Peyer's patch (tissue), 4 donors: ENCODE measurements at regions not wholly inside any gene's neighbourhood (a gene's known extent, or its start where the extent isn't known, plus 50 kb on each side); places are given as distances from the start of the nearest gene placed in this dataset.

ENCODE experiments used
- DNase-seq, 3 donors: peaks; one replicate each; pipeline ENCODE4 v3.0.0-alpha.2; 2017 to 2019
- H3K27ac ChIP-seq, 4 donors: fragments of 200-600 bp; sonication (generic); one replicate each; pipeline ENCODE4 v1.5.1; 2016 to 2019
- H3K27me3 ChIP-seq, 2 donors: fragments of 200-600 bp; sonication (generic); one replicate each; pipeline ENCODE4 v1.5.1; 2019
- H3K36me3 ChIP-seq, 3 donors: fragments of 200-600 bp; sonication (generic); one replicate each; pipeline ENCODE4 v1.5.1; 2016 to 2019
- H3K4me1 ChIP-seq, 4 donors: fragments of 200-600 bp; sonication (generic); one replicate each; pipeline ENCODE4 v1.5.1; 2016 to 2019
- H3K4me3 ChIP-seq, 4 donors: fragments of 200-600 bp; sonication (generic); 1 replicate in 3 of 4; 2 replicates in 1 of 4; pipeline ENCODE4 v1.5.1; 2016 to 2019; ENCODE audit warnings: mild to moderate bottlenecking in 1 of 4
- H3K9me3 ChIP-seq, 4 donors: fragments of 200-600 bp; sonication (generic); one replicate each; pipeline ENCODE4 v1.5.1; 2016 to 2019; ENCODE audit warnings: mild to moderate bottlenecking in 1 of 4
- CTCF ChIP-seq, 6 experiments: fragments of 450-650 bp in 4 of 6; fragments of 200-600 bp in 2 of 6; sonication (generic) in 1 of 6; IDR thresholded peaks; one replicate each; pipeline ENCODE4 v1.5.1; 2017 to 2019; ENCODE audit warnings: antibody characterized with exemption in 6 of 6, mild to moderate bottlenecking in 3 of 6, moderate library complexity in 1 of 6
- POLR2A ChIP-seq, 2 donors: fragments of 450-650 bp; IDR thresholded peaks; one replicate each; pipeline ENCODE4 v1.5.1; 2017; ENCODE audit warnings: antibody characterized with exemption in 2 of 2, mild to moderate bottlenecking in 2 of 2, moderate library complexity in 2 of 2

- TF ChIP-seq CTCF (IDR thresholded peaks at IDR 0.05): no peak
- TF ChIP-seq POLR2A (IDR thresholded peaks at IDR 0.05): no peak
- H3K9me3 ChIP-seq: no peaks in the 10 kb centered on the region
- no peak for DNase-seq
- no peak overlapping the region for H3K27ac ChIP-seq
- no peaks in the 10 kb centered on the region for H3K27me3 ChIP-seq
- no peaks in the 10 kb centered on the region for H3K36me3 ChIP-seq
- no peak overlapping the region for H3K4me3 ChIP-seq
- H3K4me1 ChIP-seq: no peaks in the 10 kb centered on the region
Observed at GRCh38 chr20:6580486-6580885, 187.0 kb upstream of the BMP2 start.

- Histone ChIP-seq H3K4me1 (no peaks in the 10 kb centered on the region), H3K27me3 (no peaks in the 10 kb centered on the region), H3K9me3 (no peaks in the 10 kb centered on the region), H3K36me3 (no peaks in the 10 kb centered on the region), H3K27ac (no peak overlapping the region), H3K4me3 (no peak overlapping the region)
- TF ChIP-seq CTCF (IDR thresholded peaks at IDR 0.05) (no peak), POLR2A (IDR thresholded peaks at IDR 0.05) (no peak)
- DNase-seq: no peak
Observed at GRCh38 chr20:6579824-6580223, 187.7 kb upstream of the BMP2 start.

- TF ChIP-seq CTCF (IDR thresholded peaks at IDR 0.05) (no peak), POLR2A (IDR thresholded peaks at IDR 0.05) (no peak)
- no peaks in the 10 kb centered on the region for H3K4me1 ChIP-seq
- no peaks in the 10 kb centered on the region for H3K27me3 ChIP-seq
- no peak overlapping the region for H3K4me3 ChIP-seq
- no peaks in the 10 kb centered on the region for H3K36me3 ChIP-seq
- no peak for DNase-seq
- no peak overlapping the region for H3K27ac ChIP-seq
- H3K9me3 ChIP-seq: no peaks in the 10 kb centered on the region
Observed at GRCh38 chr20:6579417-6579816, 188.1 kb upstream of the BMP2 start.

GRCh38 chr20:6577451-6577850 lies 190.0 kb upstream of the BMP2 start:
- H3K4me1 ChIP-seq: no peaks in the 10 kb centered on the region
- H3K27me3 ChIP-seq: no peaks in the 10 kb centered on the region
- no peak overlapping the region for H3K4me3 ChIP-seq
- DNase-seq: no peak
- no peak overlapping the region for H3K27ac ChIP-seq
- no peaks in the 10 kb centered on the region for H3K9me3 ChIP-seq
- TF ChIP-seq POLR2A (IDR thresholded peaks at IDR 0.05) (no peak), CTCF (IDR thresholded peaks at IDR 0.05) (no peak)
- no peaks in the 10 kb centered on the region for H3K36me3 ChIP-seq

- no peaks in the 10 kb centered on the region for H3K9me3 ChIP-seq
- no peak overlapping the region for H3K27ac ChIP-seq
- no peaks in the 10 kb centered on the region for H3K4me1 ChIP-seq
- no peak overlapping the region for H3K4me3 ChIP-seq
- no peaks in the 10 kb centered on the region for H3K27me3 ChIP-seq
- no peaks in the 10 kb centered on the region for H3K36me3 ChIP-seq
- no peak for TF ChIP-seq CTCF (IDR thresholded peaks at IDR 0.05)
- no peak for TF ChIP-seq POLR2A (IDR thresholded peaks at IDR 0.05)
- DNase-seq: no peak
Observed at GRCh38 chr20:6576726-6577125, 190.8 kb upstream of the BMP2 start.

- no peak for DNase-seq
- H3K27me3 ChIP-seq: no peaks in the 10 kb centered on the region
- no peaks in the 10 kb centered on the region for H3K4me1 ChIP-seq
- H3K36me3 ChIP-seq: no peaks in the 10 kb centered on the region
- no peaks in the 10 kb centered on the region for H3K9me3 ChIP-seq
- no peak overlapping the region for H3K27ac ChIP-seq
- no peak overlapping the region for H3K4me3 ChIP-seq
- TF ChIP-seq CTCF (IDR thresholded peaks at IDR 0.05) (no peak), POLR2A (IDR thresholded peaks at IDR 0.05) (no peak)
Observed at GRCh38 chr20:6575912-6576401, 191.5 kb upstream of the BMP2 start.
